Omental fat pad (tissue), 3 donors: ENCODE measurements at regions not wholly inside any gene's neighbourhood (a gene's known extent, or its start where the extent isn't known, plus 50 kb on each side); places are given as distances from the start of the nearest gene placed in this dataset.

Experiments used
- ATAC-seq: fragments of 150-250 bp; one replicate; pipeline ENCODE4 v1.9.1; 2016; ENCODE audit warnings: mild to moderate bottlenecking, moderate library complexity; ENCODE audit not compliant: low FRiP score
- DNase-seq: peaks from one replicate; pipeline ENCODE4 v3.0.0-alpha.2; 2019; ENCODE audit warnings: low spot score
- CTCF ChIP-seq, 3 donors: fragments of 450-650 bp; IDR thresholded peaks; one replicate each; pipeline ENCODE4 v1.5.1; 2016 to 2017; ENCODE audit warnings: antibody characterized with exemption in 3 of 3, mild to moderate bottlenecking in 3 of 3, moderate library complexity in 2 of 3

DNA sequence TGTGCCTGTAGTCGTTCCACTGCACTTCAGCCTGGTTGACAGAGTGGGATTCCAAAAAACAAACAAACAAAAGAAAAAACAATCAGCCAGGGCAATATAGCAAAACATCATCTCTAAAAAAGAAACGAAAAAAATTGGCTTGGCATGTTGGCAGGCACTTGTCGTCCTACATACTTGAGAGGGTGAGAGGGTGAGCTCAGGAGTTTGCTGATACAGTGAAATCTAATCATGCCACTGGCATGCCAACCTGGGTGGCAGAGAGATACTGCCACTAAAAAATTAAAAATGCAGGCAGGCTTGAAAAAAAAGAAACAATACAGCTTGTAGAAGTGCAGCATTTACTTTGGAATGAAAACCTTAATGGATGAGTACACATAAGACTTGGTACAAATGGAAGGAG, 282.9 kb upstream of the RGPD4 start:
- ATAC-seq (no peak), DNase-seq (no peak)
- TF ChIP-seq CTCF (IDR thresholded peaks at IDR 0.05): no peak

- no peak for ATAC-seq
- no peak for TF ChIP-seq CTCF (IDR thresholded peaks at IDR 0.05)
- no peak for DNase-seq
Observed at GRCh38 chr2:107545066-107545465, 281.6 kb upstream of the RGPD4 start.

DNA sequence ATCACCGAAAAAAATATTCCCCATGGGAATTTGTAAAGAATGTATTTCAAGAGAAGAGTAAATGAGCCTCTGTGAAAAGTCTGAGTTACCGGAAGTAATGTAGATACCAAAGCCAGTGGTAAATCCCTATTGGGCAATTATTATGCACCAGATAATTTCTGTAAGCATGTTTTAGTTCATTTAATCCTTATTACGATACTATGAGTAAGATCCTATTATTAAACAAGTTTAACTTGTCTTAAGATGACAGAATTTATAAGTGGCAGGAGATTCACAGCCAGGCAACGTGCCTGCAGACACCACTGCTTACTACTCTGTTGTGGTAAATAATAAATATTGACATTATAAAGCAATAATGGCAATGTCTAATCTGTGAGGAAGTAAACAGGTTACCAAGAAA, 280.8 kb upstream of the RGPD4 start:
- no peak for DNase-seq

GRCh38 chr2:107548216-107548615, 278.5 kb upstream of the RGPD4 start:
- ATAC-seq (no peak), DNase-seq (no peak)
- no peak for TF ChIP-seq CTCF (IDR thresholded peaks at IDR 0.05)

More for the DNA sequence above, 280.8 kb upstream of the RGPD4 start:
- ATAC-seq: no peak
- TF ChIP-seq CTCF (IDR thresholded peaks at IDR 0.05): no peak

DNA sequence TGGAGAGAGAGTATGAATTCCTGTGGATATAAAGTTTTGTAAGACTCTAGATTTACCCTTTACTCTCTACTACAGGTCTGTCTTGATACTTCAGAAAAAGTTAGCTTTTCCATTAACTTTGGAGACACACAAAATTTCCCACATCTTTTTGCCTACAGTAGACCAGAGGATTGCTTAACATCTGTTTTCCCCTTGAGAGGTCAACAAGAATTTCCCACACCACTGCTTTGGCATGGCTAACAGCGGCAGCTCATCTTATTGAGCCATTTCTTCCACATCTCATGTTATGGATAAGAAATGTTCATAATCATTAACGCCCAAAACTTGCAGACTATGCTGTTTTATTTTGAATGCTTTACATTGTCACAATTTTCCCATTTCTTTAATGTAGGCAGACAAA, 273.6 kb upstream of the RGPD4 start:
- TF ChIP-seq CTCF (IDR thresholded peaks at IDR 0.05): no peak
- ATAC-seq: no peak
- no peak for DNase-seq

GRCh38 chr2:107553539-107553938, 273.2 kb upstream of the RGPD4 start:
- ATAC-seq (no peak), DNase-seq (no peak)
- no peak for TF ChIP-seq CTCF (IDR thresholded peaks at IDR 0.05)

- DNase-seq (no peak), ATAC-seq (no peak)
- no peak for TF ChIP-seq CTCF (IDR thresholded peaks at IDR 0.05)
Observed at GRCh38 chr2:107556038-107556627, 270.6 kb upstream of the RGPD4 start.
